ENCODE measurements at regions not wholly inside any gene's neighbourhood (a gene's known extent, or its start where the extent isn't known, plus 50 kb on each side); places are given as distances from the start of the nearest gene placed in this dataset.

DNA sequence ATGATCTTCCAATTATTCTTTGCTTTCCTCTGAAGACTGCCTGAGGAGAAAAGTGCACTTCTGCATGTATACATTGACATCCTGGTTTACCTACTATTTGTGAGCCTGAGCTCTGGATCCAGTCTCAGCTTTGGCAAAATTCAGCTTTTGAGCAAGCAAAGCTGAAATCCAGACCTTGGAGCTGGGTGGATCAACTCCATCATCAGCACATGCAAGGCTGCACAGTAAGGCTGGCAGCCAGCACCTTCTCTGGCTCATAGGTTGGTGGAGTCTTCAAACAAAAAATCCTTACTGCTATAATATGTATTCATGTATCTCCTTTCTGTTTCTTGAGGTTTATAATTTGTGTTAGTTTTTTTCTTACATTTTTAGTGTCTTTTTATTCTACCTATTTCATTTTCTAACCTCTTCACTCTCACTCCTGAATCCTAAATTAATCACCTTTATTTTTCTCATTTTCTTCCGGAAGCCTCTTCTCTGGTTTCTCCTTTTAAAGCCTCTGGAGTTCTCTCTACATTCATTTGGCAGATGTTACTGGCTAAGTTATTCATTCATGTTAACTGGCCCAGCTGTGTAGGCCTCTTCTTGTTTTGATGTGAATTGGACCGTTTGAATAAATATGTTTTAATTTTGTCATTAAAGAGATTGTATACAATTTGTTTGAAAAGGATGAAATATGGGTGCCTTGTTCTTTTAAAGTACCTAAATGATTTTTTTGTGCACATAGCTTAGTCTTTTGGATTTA lies 224.8 kb downstream of the DACT1 start:
- peak; percentile 72 for DNase-seq

DNA sequence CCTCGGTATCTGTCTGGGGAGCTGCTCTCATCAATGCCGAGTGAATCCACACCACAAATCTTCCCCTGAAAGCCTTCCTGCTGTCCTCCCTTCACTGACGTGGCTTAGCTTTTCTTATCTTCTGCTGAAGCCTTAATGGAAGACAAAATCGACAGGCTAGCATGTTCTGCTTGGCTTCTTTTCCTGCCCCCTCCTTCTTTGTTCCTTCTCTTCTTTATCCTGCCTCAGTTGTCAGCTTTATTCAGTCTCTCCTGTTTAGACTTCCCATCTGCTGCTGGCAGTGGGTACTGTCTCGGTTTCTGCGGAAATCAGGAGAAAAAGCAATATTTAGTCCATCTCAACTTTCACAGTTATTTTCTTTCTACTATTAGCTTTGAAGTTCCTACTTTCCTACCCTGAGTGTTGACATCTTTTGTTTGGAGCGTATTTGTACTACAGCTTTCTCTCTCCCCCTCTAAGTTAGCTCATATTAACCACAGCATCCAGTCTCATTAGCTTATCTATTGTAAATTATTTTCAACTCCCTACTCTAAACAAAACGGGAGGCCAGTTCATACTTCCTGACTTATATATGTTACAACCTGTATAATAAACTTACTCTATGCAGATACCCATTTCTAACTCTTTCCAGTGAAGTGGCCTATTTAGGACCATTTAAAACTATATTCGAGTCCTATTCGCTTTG lies 226.0 kb downstream of the DACT1 start:
- no peak for DNase-seq

DNA sequence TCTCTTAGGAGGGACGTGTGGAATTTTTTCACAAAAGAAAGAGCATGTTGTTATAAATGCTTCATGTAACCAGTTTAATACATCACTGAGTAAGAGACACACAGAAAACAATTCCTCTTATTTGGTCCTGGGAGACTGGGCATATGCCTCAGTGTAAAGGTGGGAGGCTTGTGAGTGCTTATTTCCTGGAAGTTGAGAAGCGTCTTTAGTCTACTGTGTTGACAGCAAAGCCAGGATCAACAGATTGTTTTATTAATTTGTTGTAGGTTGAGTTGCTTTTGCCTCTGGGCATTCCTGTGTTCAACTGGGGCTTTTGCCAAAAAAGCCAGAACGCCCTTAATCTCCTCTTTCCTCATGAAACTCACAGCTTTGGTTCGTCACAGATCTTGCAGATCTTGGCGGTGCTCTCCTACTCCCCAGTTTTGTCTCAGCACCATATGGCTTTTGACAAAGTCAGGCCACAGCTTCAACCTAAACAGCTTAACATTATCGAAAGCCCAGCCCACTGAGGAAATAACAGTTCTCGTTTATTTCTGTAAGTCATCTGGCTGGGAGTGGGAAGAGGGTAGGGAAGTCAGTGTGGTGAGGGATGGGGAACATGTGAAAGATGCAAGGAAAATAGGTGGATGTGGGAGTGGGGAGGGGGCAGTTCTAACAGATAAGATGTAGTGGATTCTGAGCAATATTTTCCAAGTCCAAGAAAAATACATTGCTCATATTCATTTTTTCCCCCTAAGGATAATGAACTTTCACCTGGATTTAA lies 227.2 kb downstream of the DACT1 start:
- peak; percentile 55 for DNase-seq

DNA sequence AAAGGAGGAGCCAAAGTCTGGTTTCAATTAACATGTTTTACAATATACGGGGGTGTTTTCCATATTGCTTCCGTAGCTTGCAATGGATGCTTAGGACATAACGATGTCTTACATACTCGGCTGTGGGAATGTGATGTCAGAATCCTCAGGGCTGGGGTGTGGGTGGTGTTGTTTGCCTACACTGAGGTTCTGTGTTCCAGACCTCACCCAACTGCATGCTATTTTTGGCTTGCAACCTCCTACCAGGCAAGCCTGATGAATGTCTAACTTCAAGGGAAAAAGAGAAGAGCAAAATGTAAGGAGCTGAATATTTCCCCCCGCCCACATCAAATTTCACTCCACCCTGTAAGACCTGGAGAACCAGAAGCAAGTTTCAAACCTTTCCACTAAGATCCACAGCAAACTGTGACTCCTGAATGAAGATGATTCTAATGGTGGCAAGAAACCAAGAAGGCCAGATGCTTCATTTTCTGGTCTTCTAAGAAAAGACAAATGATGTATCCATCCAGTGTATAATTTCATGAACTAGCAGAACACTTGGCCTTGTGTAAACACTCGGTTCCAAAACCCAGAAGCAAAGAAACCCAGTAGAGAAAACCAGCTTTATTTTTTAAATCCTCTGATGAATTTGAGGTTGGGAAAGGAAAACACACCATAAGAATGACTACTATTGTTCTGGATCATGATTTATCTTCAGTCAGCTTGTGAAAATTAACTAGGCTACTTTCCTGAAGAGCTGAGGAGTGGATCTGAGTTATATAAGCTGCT lies 227.9 kb downstream of the DACT1 start:
- DNase-seq, result peak; percentile 64

DNA sequence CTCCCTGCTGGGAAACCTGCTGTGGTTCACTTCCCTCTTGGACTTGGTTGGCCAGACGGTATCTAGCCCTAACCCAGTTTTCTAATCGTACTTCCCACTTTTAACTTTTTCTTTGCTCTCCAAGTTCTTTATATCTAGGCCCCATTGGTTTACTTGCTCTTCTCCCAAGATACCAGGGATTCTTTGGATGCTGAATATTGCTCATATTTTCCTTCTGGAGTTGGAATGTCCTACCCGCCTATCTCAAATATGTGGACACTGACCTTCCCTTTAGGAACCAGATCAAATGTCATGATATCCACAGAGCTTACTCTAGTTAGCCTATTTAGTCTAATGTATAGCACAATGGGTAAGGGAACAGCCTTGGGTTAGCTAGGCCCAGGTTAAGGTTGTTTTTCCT lies 228.6 kb downstream of the DACT1 start:
- DNase-seq, result no peak

DNA sequence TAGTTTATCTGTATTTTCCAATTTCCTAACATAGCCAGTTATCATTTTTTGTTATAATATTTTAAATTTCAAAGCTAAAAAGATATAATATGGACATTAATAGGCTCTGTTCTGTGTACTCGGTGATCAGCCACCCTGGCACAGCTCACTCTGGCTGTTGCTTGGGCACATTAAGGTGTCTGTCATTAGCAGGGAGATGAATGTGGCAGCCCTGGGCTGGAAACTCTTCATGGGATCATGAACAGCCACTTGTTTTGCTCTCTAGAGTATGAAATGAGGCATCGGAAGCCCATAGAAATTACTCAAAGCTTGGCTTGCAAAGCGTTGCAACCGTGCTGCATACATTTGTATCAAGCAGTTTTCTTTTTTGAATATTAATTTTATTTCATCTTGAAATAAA lies 233.2 kb downstream of the DACT1 start:
- no peak for DNase-seq

DNA sequence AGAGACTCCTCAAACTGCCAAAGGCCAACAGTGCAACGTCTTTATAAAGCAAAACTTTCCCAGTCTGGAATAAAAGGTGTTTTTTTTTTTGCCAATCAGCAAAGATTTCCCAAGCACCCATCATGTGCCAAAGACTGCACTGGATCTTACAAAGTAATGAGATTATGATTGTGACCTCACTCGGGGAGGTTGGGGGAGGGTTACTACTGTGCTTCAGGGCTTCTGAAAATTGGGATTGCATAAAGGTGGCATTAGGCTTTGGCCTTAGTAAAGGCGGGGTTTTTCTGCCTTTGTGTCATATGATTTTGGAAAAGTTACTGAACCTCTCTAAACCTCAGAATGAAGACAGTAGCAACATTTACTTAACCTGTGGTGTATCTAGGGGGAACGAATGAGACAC lies 233.8 kb downstream of the DACT1 start:
- no peak for DNase-seq

DNA sequence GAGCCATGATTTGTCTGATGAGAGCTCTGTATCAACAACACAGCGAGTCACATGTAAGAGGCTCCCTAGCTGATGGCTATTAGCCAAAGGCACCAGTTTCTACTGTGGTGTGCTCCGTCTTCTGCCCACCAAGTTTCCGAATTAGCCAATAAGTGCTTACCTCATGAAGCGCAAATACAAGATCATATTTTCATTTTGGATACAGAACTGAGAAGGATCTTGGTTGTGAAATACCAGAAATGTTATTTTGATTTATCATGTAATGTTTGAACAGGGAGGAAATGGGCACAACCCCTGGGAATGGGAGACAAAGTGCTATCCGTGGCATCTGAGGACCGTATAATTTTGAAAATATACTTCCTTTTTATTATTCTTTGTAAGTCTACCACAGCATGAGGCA lies 234.3 kb downstream of the DACT1 start:
- DNase-seq, result no peak

DNA sequence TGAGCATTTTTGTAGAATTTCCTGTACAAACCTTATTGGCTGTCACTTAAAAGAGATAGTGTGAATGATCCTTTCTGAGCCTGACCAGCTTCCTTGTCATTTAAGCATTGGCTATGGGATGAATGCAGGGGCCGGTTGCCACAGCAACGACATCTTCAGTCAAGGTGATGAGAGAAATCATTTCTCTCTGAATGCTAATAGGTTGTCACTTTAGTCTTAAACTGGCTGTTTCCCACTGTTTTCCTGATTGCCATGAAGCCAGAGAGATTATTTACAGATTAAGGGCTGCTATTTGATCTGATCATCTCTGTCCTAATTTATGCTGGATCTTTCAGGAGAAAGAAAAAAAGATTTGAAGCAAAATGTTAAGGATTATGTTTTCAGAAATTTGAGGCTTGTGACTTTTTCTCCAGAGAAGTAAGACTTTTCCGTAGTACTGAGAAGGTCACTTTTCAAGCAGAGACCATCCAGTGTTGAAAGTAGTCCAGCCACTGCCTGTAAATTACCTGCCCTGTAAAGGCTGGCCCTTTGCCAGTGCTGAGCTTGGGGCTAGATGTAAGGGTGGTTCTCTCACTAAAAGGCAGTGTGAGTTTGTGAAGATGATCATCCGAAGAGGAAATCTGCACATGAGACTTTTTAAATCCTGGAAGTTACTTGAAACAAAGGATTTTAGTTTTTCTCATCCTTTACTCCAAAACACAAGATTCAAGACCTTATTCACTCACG lies 235.6 kb downstream of the DACT1 start:
- DNase-seq, result no peak

DNA sequence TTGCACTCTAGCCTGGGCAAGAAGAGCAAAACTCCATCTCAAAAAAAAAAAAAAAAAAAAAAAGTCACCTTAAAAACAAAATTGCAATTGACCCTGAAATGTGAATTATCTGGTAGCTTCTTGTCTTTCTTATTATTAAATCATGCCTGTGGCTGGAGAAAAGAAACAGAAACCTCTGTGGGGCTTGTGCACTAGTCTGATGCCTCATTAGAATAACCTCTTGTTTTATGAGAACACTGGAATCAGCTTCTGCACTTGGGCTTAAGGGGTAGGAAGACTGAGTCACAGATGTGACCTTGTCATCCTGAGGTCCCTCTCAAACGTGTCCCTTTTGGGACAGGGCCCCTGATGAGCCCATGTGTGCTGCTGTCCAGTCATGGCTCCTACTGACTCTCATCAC lies 237.9 kb downstream of the DACT1 start:
- DNase-seq, result no peak

DNA sequence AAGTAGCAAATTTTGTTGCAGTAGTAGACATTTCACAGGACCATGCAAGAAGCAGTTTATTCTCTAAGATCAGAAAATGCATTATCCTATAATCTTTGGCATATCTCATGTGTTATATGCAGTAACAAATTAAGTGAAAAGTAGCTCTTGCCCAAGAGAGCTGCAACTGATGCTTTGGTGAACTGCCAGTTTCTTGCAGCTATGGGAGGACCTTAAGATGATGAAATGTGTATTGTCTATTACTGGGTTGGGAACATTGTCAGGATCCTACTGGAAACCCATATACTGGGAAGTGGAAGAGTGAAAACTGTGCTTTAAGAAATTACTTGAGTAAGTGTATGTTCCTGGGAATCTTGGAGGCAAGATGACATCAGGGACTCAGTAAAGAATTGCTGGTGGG lies 238.8 kb downstream of the DACT1 start:
- DNase-seq, result no peak

DNA sequence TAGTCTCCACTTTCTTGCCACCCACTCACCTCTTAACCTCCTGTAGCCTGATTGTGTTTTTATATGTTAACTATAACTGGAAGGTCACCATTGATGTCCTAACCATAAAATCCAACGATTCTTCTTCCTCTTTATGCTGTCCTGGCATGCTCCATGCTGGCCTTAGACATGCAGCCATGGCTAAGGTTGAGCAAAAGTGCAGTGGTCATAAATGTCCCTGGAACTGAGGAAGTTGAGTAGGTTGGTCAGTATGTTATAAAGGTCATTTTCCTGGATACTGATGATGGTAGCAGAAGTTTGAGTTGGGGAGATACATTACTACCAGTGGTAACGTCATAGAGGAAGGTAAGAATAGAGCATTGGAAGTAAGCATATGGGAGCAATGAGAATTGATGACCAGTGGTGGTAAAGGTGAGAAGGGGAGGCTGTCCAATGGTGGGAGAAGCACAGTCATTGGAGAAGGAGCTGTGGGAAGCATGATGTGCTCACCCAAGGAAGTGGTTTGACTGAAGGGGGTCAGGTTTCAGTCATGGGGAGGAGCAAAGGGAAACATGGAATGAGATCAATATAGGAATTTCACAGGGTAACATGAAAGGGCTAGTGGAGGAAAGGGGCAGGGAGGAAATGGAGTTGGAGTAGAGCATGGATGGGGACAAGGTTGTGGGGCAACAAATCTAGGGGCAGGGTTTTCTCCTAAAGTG lies 240.8 kb downstream of the DACT1 start:
- DNase-seq, result no peak

DNA sequence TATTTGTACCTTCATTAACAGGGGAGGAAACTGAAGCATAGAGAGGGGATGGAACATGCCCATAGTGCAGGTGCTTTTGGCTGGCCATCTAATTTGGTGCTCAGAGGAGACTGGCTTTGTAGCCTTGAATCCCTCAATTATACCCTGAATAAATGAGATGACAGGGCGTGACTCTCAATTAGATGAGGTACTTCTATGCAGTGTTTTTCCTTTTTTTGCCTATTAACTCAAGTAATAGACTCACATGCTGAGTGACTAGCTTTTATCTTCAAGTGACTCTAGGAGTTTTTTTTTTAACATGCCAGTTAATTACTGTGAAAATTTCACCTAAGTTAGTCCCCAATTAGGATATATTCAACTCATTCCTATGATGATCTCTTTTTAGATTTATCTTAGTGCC lies 243.7 kb downstream of the DACT1 start:
- no peak for DNase-seq

DNA sequence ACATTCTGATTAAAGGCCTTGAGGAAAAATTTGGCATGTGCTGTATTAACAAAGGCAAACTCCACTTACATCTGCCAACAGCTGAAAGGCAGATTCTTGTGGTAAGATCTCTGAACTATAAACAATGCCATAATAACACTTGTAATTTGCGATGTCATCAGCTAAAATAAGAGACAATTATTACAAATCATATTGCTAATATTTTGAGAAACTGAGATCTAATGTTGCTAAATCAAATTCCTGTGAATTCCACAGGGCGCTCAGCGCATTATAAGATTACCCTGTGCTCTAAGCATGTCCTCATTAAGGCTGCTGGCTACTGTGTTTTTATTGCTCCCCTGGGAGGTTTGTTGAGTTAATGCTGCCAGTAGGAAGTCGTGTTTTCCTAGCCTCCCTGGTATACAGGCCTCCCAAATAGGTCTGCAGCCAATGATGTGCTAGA lies 244.8 kb downstream of the DACT1 start:
- DNase-seq, result peak; percentile 25

DNA sequence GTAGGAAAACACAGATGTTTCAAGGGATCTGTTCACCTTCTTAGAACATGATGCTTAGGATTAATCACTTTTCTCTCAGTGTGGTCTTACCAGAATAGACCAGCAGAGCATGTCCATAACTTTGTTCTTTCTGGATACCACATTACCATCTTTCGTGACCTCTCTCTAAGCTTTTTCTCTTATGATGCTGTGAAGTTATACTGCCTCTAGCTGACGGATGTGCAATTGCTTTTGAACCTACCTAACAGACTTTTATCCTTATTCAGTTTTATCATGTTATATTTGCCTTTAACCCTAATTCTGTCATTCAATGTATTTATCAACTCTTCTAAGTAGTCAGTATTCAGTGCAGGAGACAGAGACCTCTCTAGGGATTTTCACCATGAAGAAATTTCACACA lies 246.7 kb downstream of the DACT1 start:
- DNase-seq, result no peak

DNA sequence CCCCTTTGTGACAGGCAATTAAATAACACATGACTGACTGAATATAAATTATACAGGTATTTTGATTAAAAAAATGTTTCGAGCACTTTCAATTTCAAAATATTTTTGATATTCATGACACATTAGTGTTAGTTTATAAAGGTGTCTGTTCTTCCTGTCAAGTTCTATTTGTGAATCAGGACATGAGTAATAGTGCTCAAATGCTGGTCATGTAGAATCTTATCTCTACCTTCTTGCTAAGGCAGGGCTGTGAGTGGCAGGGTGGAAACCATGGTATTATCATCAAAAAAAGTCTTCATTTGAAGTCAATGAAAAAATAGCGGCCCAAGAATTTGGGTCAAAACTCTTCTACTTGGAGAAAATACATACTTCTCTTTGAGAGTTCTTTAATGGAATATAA lies 250.2 kb downstream of the DACT1 start:
- DNase-seq, result no peak

DNA sequence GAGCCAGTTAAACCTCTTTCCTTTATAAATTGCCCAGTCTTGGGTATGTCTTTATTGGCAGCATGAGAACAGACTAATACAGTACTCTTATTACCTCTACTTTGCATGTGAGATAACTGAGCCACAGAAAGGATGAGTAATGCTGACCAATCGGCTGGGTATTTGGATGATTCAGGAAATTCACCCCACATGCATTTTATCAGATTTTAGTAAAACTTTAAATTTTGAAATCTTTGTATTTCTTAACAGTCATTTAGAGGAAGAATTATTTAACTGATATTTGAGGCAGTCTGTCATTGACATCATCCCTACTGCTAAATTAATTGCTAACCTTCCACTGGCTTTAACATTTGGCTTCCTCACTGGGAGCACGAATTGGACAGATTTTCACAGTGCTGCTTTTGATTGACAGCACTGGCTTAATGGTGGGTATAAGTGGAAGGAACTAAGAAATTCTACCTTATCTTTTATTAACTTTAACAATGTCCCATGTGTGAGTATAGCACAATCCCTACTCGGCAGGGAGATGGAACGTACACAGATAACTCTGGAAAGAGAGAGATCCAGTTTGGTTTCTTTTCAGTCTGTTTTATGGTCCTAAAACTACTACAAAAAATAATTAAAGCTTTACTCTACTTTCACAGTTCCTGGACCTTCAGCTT lies 261.0 kb downstream of the DACT1 start:
- no peak for DNase-seq

DNA sequence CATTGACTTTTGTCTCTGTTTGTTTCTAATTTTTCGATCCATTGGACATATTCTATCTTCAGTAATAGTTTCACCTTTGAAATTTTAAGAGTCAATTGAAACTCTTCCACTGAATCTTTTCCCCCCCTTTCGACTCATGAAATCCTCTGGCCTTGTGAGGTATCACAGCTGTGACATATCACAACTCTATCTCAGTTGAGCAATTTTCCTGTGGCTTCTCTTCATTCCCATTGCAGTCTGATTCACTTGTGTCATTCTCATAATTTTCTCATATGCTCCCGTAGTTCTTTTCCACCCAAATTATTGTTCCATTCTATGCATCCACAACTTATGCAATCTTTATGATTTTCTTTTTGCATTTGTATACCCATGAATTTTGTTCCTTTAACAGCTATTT lies 261.6 kb downstream of the DACT1 start:
- no peak for DNase-seq

DNA sequence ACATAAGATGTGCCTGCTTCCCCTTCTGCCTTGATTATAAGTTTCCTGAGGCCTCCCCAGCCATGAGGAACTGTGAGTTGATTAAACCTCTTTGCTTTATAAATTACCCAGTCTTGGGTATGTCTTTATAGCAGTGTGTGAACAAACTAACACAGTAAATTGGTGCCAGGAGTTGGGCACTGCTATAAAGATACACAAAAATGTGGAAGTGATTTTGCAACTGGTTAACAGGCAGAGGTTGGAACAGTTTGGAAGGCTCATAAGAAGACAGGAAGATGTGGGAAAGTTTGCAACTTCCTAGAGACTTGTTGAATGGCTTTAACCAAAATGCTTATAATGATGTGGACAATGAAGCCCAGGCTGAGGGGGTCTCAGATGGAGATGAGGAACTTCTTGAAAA lies 264.1 kb downstream of the DACT1 start:
- DNase-seq, result no peak

DNA sequence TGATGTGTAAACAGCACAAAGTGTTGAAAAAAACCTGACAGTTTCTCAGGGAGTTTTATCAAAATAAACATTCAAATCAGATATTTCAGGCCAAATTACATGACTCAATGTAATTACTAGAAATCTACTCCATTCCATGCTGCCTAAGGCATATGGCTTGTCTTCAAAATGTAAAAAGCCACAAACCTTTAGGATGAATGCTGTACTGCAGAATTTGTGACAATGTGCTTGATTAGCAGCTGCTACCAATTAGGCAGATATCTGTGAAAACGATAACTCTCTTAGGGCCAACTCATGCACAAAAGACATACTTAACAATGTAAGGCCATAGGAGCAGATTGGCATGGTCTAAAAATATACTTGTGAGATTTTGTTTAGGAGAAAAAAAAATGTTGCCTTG lies 267.0 kb downstream of the DACT1 start:
- no peak for DNase-seq

DNA sequence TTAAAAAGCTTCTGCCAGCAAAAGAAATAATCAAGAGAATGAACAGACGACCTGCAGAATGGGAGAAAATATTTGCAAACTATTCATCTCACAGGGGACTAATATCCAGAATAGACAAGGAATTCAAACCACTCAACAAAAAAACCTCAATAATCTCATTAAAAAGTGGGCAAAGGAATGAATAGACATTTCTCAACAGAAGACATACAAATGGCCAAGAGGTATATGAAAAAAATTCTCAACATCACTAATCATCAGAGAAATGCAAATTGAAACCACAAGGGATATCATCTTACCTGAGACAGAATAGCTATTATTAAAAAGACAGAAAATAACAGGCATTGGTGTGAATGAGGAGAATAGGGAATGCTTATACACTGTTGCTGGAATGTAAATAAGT lies 270.0 kb downstream of the DACT1 start:
- DNase-seq, result no peak

Measured in femur (tissue), 1 donor.